Astrocyte (in vitro differentiated cells and primary cell): ENCODE measurements at regions not wholly inside any gene's neighbourhood (a gene's known extent, or its start where the extent isn't known, plus 50 kb on each side); places are given as distances from the start of the nearest gene placed in this dataset.

Experiments used
- DNase-seq: peaks from one replicate; pipeline ENCODE4 v3.0.0-alpha.2; 2010; ENCODE audit warnings: low read depth
- FAIRE-seq: peaks from 2 replicates; lab custom pipeline; 2011; peaks lifted over from hg19 to GRCh38; lab: Jason Lieb, UNC
- H2AFZ ChIP-seq: 2 replicates; pipeline ENCODE4 v1.6.0; 2012; ENCODE audit warnings: low read depth, low read length, inconsistent platforms
- H3K27ac ChIP-seq: 2 replicates; pipeline ENCODE4 v1.5.1; 2011; ENCODE audit warnings: low read depth, low read length, inconsistent platforms
- H3K27me3 ChIP-seq: 2 replicates; pipeline ENCODE4 v1.6.0; 2011; ENCODE audit warnings: low read length, inconsistent platforms; ENCODE audit not compliant: insufficient read depth
- H3K36me3 ChIP-seq: 2 replicates; pipeline ENCODE4 v1.5.1; 2011; ENCODE audit warnings: low read length, inconsistent platforms; ENCODE audit not compliant: insufficient read depth
- H3K4me1 ChIP-seq: 2 replicates; pipeline ENCODE4 v1.5.1; 2011; ENCODE audit warnings: low read length, inconsistent platforms; ENCODE audit not compliant: insufficient read depth
- H3K4me2 ChIP-seq: 2 replicates; pipeline ENCODE4 v1.6.0; 2012; ENCODE audit warnings: low read length, inconsistent platforms
- H3K4me3 ChIP-seq: 2 replicates; pipeline ENCODE4 v1.5.1; 2011; ENCODE audit warnings: low read depth, mild to moderate bottlenecking, low read length, inconsistent platforms; ENCODE audit not compliant: insufficient read depth
- H3K79me2 ChIP-seq: 2 replicates; pipeline ENCODE4 v1.6.0; 2012; ENCODE audit warnings: mild to moderate bottlenecking, low read length, inconsistent platforms; ENCODE audit not compliant: insufficient read depth
- H3K9ac ChIP-seq: 2 replicates; pipeline ENCODE4 v1.6.0; 2012; ENCODE audit warnings: mild to moderate bottlenecking, low read length, inconsistent platforms
- H3K9me3 ChIP-seq: 2 replicates; pipeline ENCODE4 v1.5.1; 2012; ENCODE audit warnings: low read depth, mild to moderate bottlenecking, low read length, inconsistent platforms; ENCODE audit not compliant: insufficient read depth
- H4K20me1 ChIP-seq: 2 replicates; pipeline ENCODE4 v1.6.0; 2012; ENCODE audit warnings: low read length, inconsistent platforms; ENCODE audit not compliant: insufficient read depth
- H3K27ac Mint-ChIP-seq: one replicate; pipeline ENCODE4 v1.8.0; 2021; ENCODE audit warnings: mild to moderate bottlenecking, mixed read lengths; ENCODE audit not compliant: unreplicated experiment
- H3K27me3 Mint-ChIP-seq: one replicate; pipeline ENCODE4 v1.8.0; 2021; ENCODE audit warnings: low read depth, mixed read lengths; ENCODE audit not compliant: unreplicated experiment
- H3K36me3 Mint-ChIP-seq: one replicate; pipeline ENCODE4 v1.8.0; 2021; ENCODE audit warnings: low read depth, mixed read lengths; ENCODE audit not compliant: unreplicated experiment
- H3K4me1 Mint-ChIP-seq: one replicate; pipeline ENCODE4 v1.8.0; 2021; ENCODE audit warnings: low read depth, mixed read lengths; ENCODE audit not compliant: unreplicated experiment
- H3K4me3 Mint-ChIP-seq: one replicate; pipeline ENCODE4 v1.8.0; 2021; ENCODE audit warnings: mild to moderate bottlenecking, moderate library complexity, mixed read lengths; ENCODE audit not compliant: unreplicated experiment
- H3K9me3 Mint-ChIP-seq: one replicate; pipeline ENCODE4 v1.8.0; 2021; ENCODE audit warnings: mild to moderate bottlenecking, mixed read lengths; ENCODE audit not compliant: unreplicated experiment
- EZH2 ChIP-seq: IDR thresholded peaks from 2 replicates; pipeline ENCODE4 v1.6.1; 2012; ENCODE audit warnings: mild to moderate bottlenecking, low read length, inconsistent platforms; ENCODE audit not compliant: insufficient read depth
- TF ChIP-seq, protein P1 (sequence below): IDR thresholded peaks from 2 replicates; pipeline ENCODE4 v1.5.1; 2011; ENCODE audit warnings: low read depth, mild to moderate bottlenecking, inconsistent platforms, low read length, moderate library complexity; ENCODE audit not compliant: insufficient read depth

DNA sequence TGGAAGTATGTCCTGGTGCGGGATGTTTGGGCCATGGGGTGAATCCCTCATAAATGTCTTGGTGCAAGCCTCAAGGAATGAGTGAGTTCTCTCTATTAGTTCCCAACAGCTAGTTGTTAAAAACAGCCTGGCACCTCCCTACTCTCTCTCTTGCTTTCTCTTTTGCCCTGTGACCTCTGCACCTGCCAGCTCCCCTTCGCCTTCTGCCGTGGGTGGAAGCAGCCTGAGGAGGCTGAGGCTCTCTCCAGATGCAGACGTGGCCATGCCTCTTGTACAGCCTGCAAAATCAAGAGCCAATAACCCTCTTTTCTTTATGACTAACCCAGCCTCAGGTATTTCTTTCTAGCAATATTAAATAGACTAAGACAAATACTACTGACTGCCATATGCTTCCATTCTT is 210.3 kb downstream of the POM121L12 start:
- no peaks in the 10 kb centered on the region for H3K9me3 Mint-ChIP-seq
- Histone ChIP-seq H3K9me3 (no peaks in the 10 kb centered on the region), H3K9ac (no peak overlapping the region), H2AFZ (no peak overlapping the region), H3K4me2 (no peak overlapping the region), H3K36me3 (no peaks in the 10 kb centered on the region), H4K20me1 (no peaks in the 10 kb centered on the region), H3K4me3 (no peak overlapping the region), H3K27ac (no peak overlapping the region), H3K79me2 (no peaks in the 10 kb centered on the region), H3K27me3 (no peaks in the 10 kb centered on the region), H3K4me1 (no peaks in the 10 kb centered on the region)
- no peak overlapping the region for H3K4me3 Mint-ChIP-seq
- no peaks in the 10 kb centered on the region for H3K27me3 Mint-ChIP-seq
- H3K4me1 Mint-ChIP-seq: peaks cover 9% of the 10 kb centered on the region
- H3K36me3 Mint-ChIP-seq: no peaks in the 10 kb centered on the region
- TF ChIP-seq EZH2: no peak
- TF ChIP-seq, protein P1, sequence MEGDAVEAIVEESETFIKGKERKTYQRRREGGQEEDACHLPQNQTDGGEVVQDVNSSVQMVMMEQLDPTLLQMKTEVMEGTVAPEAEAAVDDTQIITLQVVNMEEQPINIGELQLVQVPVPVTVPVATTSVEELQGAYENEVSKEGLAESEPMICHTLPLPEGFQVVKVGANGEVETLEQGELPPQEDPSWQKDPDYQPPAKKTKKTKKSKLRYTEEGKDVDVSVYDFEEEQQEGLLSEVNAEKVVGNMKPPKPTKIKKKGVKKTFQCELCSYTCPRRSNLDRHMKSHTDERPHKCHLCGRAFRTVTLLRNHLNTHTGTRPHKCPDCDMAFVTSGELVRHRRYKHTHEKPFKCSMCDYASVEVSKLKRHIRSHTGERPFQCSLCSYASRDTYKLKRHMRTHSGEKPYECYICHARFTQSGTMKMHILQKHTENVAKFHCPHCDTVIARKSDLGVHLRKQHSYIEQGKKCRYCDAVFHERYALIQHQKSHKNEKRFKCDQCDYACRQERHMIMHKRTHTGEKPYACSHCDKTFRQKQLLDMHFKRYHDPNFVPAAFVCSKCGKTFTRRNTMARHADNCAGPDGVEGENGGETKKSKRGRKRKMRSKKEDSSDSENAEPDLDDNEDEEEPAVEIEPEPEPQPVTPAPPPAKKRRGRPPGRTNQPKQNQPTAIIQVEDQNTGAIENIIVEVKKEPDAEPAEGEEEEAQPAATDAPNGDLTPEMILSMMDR: no peak
- H3K27ac Mint-ChIP-seq: no peak overlapping the region
- DNase-seq (no peak), FAIRE-seq (no peak)

DNA sequence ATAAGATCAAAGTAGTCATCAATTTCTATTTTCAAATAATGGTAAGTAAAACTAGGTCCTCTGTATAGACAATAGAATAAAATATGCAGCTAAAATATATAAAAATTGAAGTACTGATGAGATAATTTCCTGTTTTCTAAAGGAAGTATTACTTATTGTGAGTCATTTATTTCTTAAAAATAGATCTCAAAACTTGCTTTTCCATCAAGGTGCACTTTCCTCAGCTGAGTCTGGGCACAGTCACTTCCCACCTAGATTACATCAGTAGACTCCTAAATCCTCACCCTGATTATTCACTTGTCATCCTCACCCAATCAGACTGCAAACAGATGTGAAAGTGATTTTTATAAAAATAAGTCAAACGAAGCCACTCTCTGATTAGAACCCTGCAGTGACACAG is 211.5 kb downstream of the POM121L12 start:
- DNase-seq: no peak
- Mint-ChIP-seq H3K4me3 (no peak overlapping the region), H3K27me3 (no peaks in the 10 kb centered on the region), H3K4me1 (no peaks in the 10 kb centered on the region), H3K27ac (no peak overlapping the region), H3K36me3 (no peaks in the 10 kb centered on the region), H3K9me3 (no peaks in the 10 kb centered on the region)
- no peak for FAIRE-seq
- no peaks in the 10 kb centered on the region for H3K36me3 ChIP-seq
- H4K20me1 ChIP-seq: no peaks in the 10 kb centered on the region
- H3K4me1 ChIP-seq: no peaks in the 10 kb centered on the region
- no peak overlapping the region for H2AFZ ChIP-seq
- H3K79me2 ChIP-seq: no peaks in the 10 kb centered on the region
- no peak overlapping the region for H3K4me3 ChIP-seq
- TF ChIP-seq, protein P1: no peak
- no peak for TF ChIP-seq EZH2
- no peak overlapping the region for H3K4me2 ChIP-seq
- H3K27ac ChIP-seq: no peak overlapping the region
- H3K9ac ChIP-seq: no peak overlapping the region
- no peaks in the 10 kb centered on the region for H3K9me3 ChIP-seq
- H3K27me3 ChIP-seq: no peaks in the 10 kb centered on the region

DNA sequence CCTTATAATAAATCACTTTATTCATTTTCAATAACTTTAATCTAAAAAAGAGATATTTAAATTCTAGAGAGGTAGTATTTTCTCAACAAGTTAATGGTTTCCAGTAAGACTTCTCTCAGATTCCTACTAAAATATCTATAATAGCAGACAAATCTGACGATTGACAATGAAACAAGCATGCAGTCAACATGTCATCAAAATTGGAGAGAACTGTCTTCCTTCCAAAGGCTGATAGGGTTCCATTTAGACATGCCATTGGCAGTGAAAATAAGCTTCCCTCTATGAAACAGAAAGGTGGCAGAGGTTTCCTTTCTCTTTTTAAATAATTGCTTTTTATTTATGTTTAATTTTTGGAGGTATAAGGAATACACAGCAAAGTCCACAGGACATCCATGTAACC is 217.1 kb downstream of the POM121L12 start:
- Histone ChIP-seq H3K4me2 (no peak overlapping the region), H3K27me3 (no peaks in the 10 kb centered on the region), H2AFZ (no peak overlapping the region), H4K20me1 (no peaks in the 10 kb centered on the region), H3K27ac (no peak overlapping the region), H3K4me1 (no peaks in the 10 kb centered on the region), H3K36me3 (no peaks in the 10 kb centered on the region), H3K79me2 (no peaks in the 10 kb centered on the region), H3K9me3 (no peaks in the 10 kb centered on the region), H3K9ac (no peak overlapping the region), H3K4me3 (no peak overlapping the region)
- Mint-ChIP-seq H3K27me3 (no peaks in the 10 kb centered on the region), H3K9me3 (peaks cover 4% of the 10 kb centered on the region), H3K4me1 (no peaks in the 10 kb centered on the region), H3K27ac (no peak overlapping the region), H3K36me3 (no peaks in the 10 kb centered on the region), H3K4me3 (no peak overlapping the region)
- DNase-seq (no peak), FAIRE-seq (no peak)
- TF ChIP-seq EZH2: no peak
- TF ChIP-seq, protein P1: no peak
